HEK293T (cell line): ENCODE measurements at regions not wholly inside any gene's neighbourhood (a gene's known extent, or its start where the extent isn't known, plus 50 kb on each side); places are given as distances from the start of the nearest gene placed in this dataset.

ENCODE experiments used
- CTCF ChIA-PET: fragments of 350-600 bp; formaldehyde crosslinking; extraction: SDS; loops from one replicate; lab custom pipeline; 2021; ENCODE audit warnings: antibody characterized with exemption, inconsistent platforms; lab: Yijun Ruan, JAX
- POLR2A ChIA-PET: fragments of 350-600 bp; formaldehyde crosslinking; extraction: SDS; loops from one replicate; lab custom pipeline; 2020; ENCODE audit warnings: antibody characterized with exemption, inconsistent platforms; lab: Yijun Ruan, JAX
- DNase-seq: peaks from one replicate; pipeline ENCODE4 v3.0.0; 2012; ENCODE audit warnings: mixed read lengths; ENCODE audit errors: extremely low spot score
- ARNT ChIP-seq: fragments of 450-650 bp; IDR thresholded peaks from 2 replicates; pipeline ENCODE4 v1.6.1; 2017; ENCODE audit warnings: mild to moderate bottlenecking
- BHLHE40 ChIP-seq: fragments of 450-650 bp; IDR thresholded peaks from 2 replicates; pipeline ENCODE4 v1.6.1; 2016; ENCODE audit warnings: mild to moderate bottlenecking, moderate library complexity, borderline replicate concordance
- CTBP1 ChIP-seq: fragments of 450-650 bp; IDR thresholded peaks from 2 replicates; pipeline ENCODE4 v1.6.1; 2016; ENCODE audit warnings: borderline replicate concordance
- ELF4 ChIP-seq: fragments of 450-650 bp; IDR thresholded peaks from 2 replicates; pipeline ENCODE4 v1.6.1; 2017; ENCODE audit warnings: antibody characterized with exemption
- FOXA1 ChIP-seq: fragments of 450-650 bp; IDR thresholded peaks from 2 replicates; pipeline ENCODE4 v1.6.1; 2016; ENCODE audit warnings: mild to moderate bottlenecking
- FOXK2 ChIP-seq: fragments of 450-650 bp; IDR thresholded peaks from 2 replicates; pipeline ENCODE4 v1.6.1; 2016; ENCODE audit warnings: mild to moderate bottlenecking
- FOXM1 ChIP-seq: fragments of 450-650 bp; IDR thresholded peaks from 2 replicates; pipeline ENCODE4 v1.6.1; 2017; ENCODE audit warnings: mild to moderate bottlenecking, borderline replicate concordance
- HDGF ChIP-seq: fragments of 450-650 bp; IDR thresholded peaks from 2 replicates; pipeline ENCODE4 v1.6.1; 2017; ENCODE audit warnings: antibody characterized with exemption, borderline replicate concordance
- L3MBTL2 ChIP-seq: fragments of 450-650 bp; conservative IDR thresholded peaks from 2 replicates; pipeline ENCODE4 v1.6.1; 2016; ENCODE audit warnings: mild to moderate bottlenecking
- LEF1 ChIP-seq: fragments of 450-650 bp; IDR thresholded peaks from 2 replicates; pipeline ENCODE4 v1.6.1; 2017; ENCODE audit warnings: mild to moderate bottlenecking, borderline replicate concordance
- NFRKB ChIP-seq: fragments of 450-650 bp; IDR thresholded peaks from 2 replicates; pipeline ENCODE4 v1.6.1; 2016; ENCODE audit warnings: mild to moderate bottlenecking, moderate library complexity
- SP1 ChIP-seq: fragments of 450-650 bp; IDR thresholded peaks from 2 replicates; pipeline ENCODE4 v1.6.1; 2017
- SUZ12 ChIP-seq: fragments of 450-650 bp; IDR thresholded peaks from 2 replicates; pipeline ENCODE4 v1.6.1; 2016; ENCODE audit warnings: mild to moderate bottlenecking
- TARDBP ChIP-seq: fragments of 450-650 bp; IDR thresholded peaks from 2 replicates; pipeline ENCODE4 v1.6.1; 2016
- ZNF384 ChIP-seq: fragments of 450-650 bp; IDR thresholded peaks from 2 replicates; pipeline ENCODE4 v1.6.1; 2016
- TF ChIP-seq, protein P1 (sequence below): fragments of 450-650 bp; IDR thresholded peaks from 2 replicates; pipeline ENCODE4 v1.6.1; 2016

GRCh38 chr4:17230727-17231126 is 281.2 kb downstream of the QDPR start:
- TF ChIP-seq NFRKB = no peak
- TF ChIP-seq ZNF384 = no peak
- TF ChIP-seq L3MBTL2 = no peak
- no peak for TF ChIP-seq ARNT
- TF ChIP-seq CTBP1 = no peak
- POLR2A ChIA-PET = no interaction called here
- no peak for DNase-seq
- CTCF ChIA-PET = no interaction called here

GRCh38 chr4:17220816-17221215 is 291.1 kb downstream of the QDPR start:
- POLR2A ChIA-PET = no interaction called here
- CTCF ChIA-PET = no interaction called here
- no peak for DNase-seq
- no peak for TF ChIP-seq CTBP1
- TF ChIP-seq LEF1 = no peak
- TF ChIP-seq TARDBP = no peak
- TF ChIP-seq HDGF = no peak
- no peak for TF ChIP-seq BHLHE40
- TF ChIP-seq, protein P1, sequence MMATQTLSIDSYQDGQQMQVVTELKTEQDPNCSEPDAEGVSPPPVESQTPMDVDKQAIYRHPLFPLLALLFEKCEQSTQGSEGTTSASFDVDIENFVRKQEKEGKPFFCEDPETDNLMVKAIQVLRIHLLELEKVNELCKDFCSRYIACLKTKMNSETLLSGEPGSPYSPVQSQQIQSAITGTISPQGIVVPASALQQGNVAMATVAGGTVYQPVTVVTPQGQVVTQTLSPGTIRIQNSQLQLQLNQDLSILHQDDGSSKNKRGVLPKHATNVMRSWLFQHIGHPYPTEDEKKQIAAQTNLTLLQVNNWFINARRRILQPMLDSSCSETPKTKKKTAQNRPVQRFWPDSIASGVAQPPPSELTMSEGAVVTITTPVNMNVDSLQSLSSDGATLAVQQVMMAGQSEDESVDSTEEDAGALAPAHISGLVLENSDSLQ = no peak
- TF ChIP-seq SP1 = no peak
- no peak for TF ChIP-seq FOXK2
- TF ChIP-seq SUZ12 = no peak
- no peak for TF ChIP-seq ARNT
- no peak for TF ChIP-seq ELF4

DNA sequence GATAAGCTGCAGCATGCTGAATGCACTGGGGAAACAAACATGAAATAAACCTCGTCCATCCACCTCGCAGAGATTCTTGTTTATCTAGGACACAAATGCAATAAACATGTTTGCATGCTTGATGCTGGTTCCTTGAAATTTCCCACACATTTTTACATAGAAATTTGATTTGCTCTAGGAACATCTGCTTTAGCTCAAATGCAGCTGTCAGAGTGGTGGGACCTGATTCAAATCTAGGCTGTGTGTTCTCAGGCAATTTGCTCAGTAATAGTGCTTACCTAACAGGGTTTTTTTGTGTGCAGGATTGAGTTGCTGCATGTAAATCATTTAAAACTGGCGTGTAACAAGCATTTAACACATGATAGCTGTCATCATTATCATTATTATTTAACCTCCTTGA is 293.1 kb downstream of the QDPR start:
- no peak for TF ChIP-seq FOXM1
- TF ChIP-seq HDGF = no peak
- TF ChIP-seq L3MBTL2 = no peak
- TF ChIP-seq SP1 = no peak
- no peak for TF ChIP-seq LEF1
- TF ChIP-seq FOXK2 = no peak
- no peak for TF ChIP-seq ARNT
- no peak for TF ChIP-seq TARDBP
- TF ChIP-seq NFRKB = no peak
- no peak for TF ChIP-seq FOXA1
- no peak for TF ChIP-seq ZNF384
- TF ChIP-seq, protein P1 = no peak
- TF ChIP-seq CTBP1 = no peak
- TF ChIP-seq BHLHE40 = no peak
- no peak for TF ChIP-seq SUZ12
- CTCF ChIA-PET = no interaction called here
- POLR2A ChIA-PET = no interaction called here
- no peak for DNase-seq

DNA sequence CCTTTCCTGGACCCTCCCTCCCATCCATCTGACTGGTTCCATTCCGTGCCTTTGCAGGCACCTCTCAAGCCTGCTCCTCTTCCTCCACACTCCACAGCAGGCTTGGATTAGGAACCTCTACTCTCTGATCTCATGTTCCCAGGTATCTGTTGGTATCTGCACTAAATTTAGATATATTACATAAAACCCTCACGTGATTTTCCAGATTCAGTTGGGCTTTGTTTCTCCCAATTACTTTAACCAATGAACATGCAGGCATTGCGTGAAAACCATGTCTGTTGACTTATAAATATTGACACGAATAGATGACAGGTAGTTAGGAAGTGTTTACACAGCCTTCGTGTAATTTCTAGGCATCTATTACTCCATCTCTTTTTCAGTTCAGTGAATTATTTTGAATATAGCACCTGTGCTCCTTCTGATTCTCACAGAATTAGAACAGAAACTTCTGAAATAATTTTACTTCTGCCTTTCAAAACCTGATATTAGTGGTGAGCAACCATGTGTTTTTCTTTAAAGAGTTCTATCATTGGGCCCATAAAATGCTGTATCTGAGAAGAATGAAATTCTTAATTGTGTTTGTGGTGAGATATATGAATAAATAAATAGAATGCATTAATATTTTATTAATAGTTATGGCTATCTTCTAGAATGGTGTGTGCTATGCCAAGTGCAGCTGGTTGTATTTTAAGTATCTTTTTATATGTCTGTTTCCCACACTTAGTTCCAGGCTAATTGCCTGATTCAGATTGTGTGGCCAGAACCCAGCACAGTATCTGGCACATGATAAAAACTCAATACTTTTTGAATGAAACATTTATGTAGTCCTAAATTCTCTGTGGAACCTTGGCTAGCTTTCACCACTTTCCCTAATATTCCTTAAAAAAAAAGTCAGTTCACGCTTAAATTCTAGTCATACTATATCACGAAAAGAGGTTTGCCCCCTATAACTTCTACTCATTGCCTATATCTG is 304.8 kb downstream of the QDPR start:
- CTCF ChIA-PET = no interaction called here
- TF ChIP-seq BHLHE40 = no peak
- no peak for TF ChIP-seq L3MBTL2
- no peak for TF ChIP-seq NFRKB
- TF ChIP-seq SUZ12 = no peak
- TF ChIP-seq ELF4 = no peak
- TF ChIP-seq FOXA1 = no peak
- no peak for TF ChIP-seq TARDBP
- TF ChIP-seq ZNF384 = no peak
- no peak for DNase-seq
- POLR2A ChIA-PET = no interaction called here

DNA sequence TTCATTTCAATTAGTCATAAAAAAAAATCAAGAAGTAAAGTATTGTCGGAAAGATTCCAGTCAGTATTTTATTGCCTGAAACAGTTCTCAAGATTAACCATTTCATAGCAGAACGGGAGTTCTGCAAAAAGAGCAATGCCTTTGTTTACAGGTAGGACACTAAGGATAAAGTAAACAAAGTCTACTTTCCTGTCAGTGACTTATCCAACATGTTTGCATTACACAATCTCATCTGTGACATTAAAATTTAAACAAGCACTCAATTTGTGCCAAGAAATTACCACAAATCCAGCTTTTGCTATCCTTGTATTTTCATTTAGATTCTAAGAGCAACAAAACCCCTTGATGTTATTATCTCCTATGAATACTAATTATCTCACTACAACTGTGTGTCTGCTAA is 306.5 kb upstream of the LDB2 start:
- no peak for DNase-seq
- ChIA-PET CTCF (no interaction called here), POLR2A (no interaction called here)
- TF ChIP-seq ELF4 = no peak
- TF ChIP-seq ARNT = no peak
- TF ChIP-seq BHLHE40 = no peak
- TF ChIP-seq SUZ12 = no peak
- TF ChIP-seq FOXA1 = no peak
- no peak for TF ChIP-seq HDGF
- TF ChIP-seq CTBP1 = no peak
- no peak for TF ChIP-seq ZNF384
- TF ChIP-seq NFRKB = no peak

DNA sequence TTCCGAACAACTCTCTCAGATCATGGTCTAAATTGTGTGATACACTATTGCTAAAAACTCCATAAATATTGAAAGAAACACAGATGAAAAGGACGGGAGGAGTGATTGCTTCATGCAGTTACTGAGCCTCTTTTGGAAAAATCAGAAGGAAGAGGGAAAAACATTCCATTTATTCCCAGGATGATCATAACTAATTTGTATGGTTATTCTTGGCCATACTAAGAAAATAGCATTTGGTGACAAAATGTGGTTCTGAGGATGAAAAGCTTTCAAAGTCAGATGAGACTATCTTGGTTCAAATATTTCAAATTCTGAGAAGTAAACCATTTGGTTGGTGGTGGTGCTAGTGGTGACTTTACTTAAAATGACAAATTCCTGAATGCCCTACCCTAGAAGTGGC is 305.4 kb upstream of the LDB2 start:
- ChIA-PET POLR2A (no interaction called here), CTCF (no interaction called here)
- DNase-seq = no peak
- no peak for TF ChIP-seq ELF4
- TF ChIP-seq CTBP1 = no peak
- TF ChIP-seq SP1 = no peak
- TF ChIP-seq FOXM1 = no peak
- TF ChIP-seq L3MBTL2 = no peak
- TF ChIP-seq, protein P1 = no peak
- TF ChIP-seq FOXA1 = no peak
- no peak for TF ChIP-seq LEF1
- no peak for TF ChIP-seq FOXK2
- TF ChIP-seq BHLHE40 = no peak
- no peak for TF ChIP-seq SUZ12
- TF ChIP-seq ZNF384 = no peak
- TF ChIP-seq TARDBP = no peak
- TF ChIP-seq HDGF = no peak
- TF ChIP-seq ARNT = no peak
- no peak for TF ChIP-seq NFRKB
